SKM-1 (cell line): ENCODE measurements at regions not wholly inside any gene's neighbourhood (a gene's known extent, or its start where the extent isn't known, plus 50 kb on each side); places are given as distances from the start of the nearest gene placed in this dataset.
"Not testable (repeated sequence)": the region's sequence is repeated elsewhere in the genome, so short reads cannot be mapped to it uniquely, and the experiment has no call there.

Experiments
- DNase-seq: peaks from one replicate; lab custom pipeline; 2025; ENCODE audit not compliant: unreplicated experiment; lab: John Stamatoyannopoulos, UW

GRCh38 chr4:164301430-164301829 lies 452.5 kb upstream of the SMIM31 start:
- DNase-seq: no peak

DNA sequence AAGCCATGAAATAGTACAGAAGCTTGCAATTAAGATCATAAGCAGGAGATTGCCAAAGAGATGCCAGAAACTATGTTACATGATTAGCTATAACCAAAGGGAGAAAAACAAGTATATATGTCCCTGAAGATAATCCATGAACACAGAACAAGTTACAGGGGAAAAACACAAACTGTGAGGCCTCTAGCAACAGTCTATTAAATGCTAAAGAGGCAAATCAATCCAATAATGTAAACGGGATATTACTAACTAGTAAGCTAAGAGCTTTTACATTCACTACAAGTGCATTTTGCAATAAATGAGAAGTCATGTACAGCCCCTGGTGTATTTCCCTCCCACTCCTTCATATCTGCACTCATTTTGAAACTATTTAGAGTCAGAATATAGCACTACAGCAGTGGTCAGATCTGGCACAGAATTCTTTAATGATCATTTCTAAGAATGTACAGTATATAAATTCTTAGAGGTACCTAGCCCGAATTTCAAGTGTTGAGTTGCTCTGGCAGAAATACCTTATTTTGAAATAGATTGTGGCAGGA lies 449.8 kb upstream of the SMIM31 start:
- no peak for DNase-seq

DNA sequence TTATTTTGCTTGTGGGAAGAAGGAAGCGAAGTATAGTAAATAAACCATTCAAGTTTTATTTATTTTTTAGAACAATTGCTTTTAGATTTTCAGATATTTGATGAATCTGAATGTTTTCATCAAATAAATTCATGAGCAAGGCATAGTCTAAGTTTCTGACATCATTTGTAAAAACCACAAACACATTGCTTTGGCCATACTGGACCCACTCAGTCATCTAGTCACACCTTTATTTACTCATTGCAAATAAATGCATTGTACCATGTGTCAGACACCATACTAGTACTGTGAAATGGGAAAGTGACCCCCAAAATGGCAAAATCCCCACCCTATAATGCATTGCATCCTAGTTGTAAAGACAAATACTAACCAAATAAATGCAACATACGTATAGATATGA lies 449.1 kb upstream of the SMIM31 start:
- no peak for DNase-seq

GRCh38 chr4:164307262-164307661 lies 446.7 kb upstream of the SMIM31 start:
- DNase-seq: no peak

DNA sequence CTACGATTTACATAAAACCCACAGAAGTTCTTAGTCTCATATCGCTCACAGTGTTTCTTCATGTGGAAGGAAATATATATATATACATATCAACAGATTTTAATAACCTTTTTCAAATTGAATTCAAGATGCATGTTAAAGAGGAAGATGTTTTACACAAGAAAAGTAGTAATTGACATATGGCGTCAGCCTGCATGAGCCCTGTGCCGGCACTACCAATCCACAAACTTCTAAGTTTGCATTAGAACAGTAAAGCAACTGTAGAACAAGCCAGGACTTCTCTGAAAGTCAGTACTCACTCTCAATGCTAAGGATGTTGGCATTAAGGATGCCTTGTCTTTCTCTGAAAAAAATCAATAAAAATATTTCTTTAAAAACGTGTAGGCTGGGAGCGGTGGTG lies 441.3 kb upstream of the SMIM31 start:
- DNase-seq: no peak

GRCh38 chr4:164313853-164314252 lies 440.1 kb upstream of the SMIM31 start:
- no peak for DNase-seq

GRCh38 chr4:164318350-164318749 lies 435.6 kb upstream of the SMIM31 start:
- no peak for DNase-seq

DNA sequence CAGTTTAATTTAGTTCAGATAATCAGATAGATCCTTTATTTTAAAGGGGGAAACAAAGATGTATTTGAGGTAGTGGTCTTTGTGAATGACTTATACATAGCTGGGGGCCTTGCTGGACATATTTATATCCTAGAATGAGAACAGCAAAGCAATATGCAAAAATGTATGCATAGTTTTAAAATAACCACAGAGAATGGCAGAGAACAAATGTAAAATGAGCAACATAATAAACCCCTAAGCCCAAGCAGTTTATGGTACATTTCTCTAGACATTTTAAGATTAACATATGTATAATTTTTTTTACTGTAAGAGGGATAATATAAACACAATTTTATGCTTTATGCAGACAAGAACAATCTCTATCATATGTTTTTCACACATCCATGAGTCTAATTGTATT lies 434.2 kb upstream of the SMIM31 start:
- no peak for DNase-seq

DNA sequence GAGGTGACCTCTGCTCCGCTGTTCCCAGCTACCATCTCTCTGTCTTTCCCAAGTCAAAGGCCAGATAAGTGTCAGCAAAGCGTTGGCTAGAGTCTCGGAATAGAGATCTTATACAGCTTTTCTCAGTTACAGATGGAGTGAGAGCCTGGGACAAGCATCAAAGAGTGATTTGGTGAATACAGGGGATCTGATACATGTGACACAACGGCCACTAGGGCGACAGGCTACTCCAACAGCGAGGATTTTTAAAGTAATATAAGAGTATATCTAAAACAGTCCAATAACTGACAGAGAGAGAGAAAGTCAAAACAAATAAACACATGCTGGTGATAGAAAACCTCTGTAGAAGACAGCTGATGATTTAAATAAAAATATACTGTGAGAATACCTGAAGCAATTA lies 433.1 kb upstream of the SMIM31 start:
- no peak for DNase-seq

DNA sequence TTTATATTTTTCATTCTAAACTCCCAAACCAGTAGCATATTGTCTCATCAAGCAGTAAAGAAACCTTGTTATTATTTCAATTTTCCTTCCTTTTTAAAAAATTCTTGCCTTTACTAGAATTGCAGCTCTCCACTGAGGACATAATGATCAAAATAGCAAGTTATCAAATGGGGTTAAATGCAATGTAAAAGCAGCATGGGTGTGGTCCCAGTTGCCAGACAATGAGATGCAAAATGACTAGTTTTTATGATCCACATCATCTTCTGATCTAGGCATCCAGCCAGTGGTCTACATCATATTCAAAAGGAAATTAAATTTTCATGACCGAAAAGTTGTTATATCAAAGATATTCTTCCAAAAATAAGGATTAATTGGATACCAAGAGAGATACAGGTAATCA lies 427.9 kb upstream of the SMIM31 start:
- no peak for DNase-seq

GRCh38 chr4:164337219-164337944 lies 416.5 kb upstream of the SMIM31 start:
- DNase-seq: no peak

DNA sequence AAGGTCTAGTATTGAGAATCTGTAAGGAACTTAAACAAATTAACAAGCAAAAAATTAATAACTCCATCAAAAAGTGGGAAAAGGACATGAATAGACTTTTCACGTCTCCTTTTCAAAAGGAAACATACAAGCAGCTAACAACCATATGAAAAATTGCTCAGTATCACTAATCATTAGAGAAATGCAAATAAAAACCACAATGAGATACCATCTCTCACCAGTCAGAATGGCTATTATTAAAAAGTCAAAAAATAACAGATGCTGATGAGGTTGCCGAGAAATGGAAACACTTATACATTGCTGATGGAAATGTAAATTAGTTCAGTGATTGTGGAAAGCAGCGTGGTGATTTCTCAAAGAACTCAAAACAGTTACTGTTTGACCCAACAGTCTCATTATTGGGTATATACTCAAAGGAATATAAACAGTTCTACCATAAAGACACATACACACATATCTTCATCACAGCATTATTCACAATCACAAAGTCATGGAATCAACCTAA lies 410.4 kb upstream of the SMIM31 start:
- no peak for DNase-seq

DNA sequence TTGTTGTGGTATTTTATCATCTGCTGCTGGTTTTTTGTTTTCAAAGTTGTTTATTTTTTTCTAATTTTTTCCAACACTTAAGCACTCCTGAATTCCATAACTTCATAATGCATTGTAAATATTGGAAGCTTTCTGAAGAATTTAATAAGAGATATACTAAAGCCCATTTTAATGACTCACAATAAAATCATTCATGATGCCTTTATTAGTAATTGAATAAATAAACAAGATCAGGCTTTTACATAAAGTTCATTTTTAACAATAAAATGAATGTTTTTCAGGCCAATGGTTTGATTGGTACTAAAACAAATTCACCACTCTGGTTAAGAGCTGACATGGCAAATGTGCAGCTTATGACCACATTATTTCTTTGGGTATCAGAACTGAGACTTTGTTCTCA lies 408.2 kb upstream of the SMIM31 start:
- no peak for DNase-seq

DNA sequence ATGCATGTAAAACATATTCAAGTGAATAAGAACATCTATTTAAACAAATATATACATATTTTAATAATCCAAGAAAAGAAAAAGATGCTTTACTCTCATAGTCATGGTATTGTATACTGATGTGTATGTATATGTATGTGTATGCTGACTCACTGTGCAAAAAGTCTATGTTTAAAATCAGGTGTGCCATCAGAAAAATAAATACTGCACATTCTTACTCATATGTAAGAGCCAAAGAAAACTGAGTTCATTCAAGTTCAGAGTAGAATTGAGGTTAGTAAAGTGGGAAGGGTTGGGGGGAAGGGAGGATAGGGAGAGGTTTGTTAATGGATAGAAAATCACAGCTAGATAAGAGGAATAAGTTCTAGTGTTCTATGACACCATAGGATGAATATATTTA lies 403.9 kb upstream of the SMIM31 start:
- no peak for DNase-seq

DNA sequence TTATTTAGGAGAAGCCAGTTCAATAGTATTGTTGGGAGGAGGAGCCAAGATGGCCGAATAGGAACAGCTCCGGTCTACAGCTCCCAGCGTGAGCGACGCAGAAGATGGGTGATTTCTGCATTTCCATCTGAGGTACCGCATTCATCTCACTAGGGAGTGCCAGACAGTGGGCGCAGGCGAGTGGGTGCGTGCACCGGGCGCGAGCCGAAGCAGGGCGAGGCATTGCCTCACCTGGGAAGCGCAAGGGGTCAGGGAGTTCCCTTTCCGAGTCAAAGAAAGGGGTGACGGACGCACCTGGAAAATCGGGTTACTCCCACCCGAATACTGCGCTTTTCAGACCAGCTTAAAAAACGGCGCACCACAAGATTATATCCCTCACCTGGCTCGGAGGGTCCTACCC lies 403.2 kb upstream of the SMIM31 start:
- not testable (repeated sequence) for DNase-seq

- DNase-seq: no peak
These were observed 396.0 kb upstream of the SMIM31 start for GRCh38 chr4:164357957-164358356.

DNA sequence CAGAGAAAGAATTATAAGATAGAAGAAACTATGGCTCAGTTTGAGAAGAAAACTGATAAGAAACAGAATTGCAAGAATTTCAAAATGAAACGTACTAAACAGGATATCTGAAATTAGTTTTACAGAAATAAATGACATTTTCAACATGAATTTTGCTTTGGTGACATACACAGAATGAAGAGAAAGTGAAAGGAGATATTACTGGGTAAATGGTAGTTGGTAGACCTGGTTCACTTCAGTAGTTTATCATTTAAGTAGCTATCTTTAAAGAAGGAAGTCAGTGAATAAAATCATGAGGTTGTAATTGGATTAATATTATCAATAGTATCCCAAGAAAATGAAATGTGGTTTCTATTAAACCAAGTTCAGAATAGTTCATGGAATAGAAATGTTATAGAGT lies 395.5 kb upstream of the SMIM31 start:
- no peak for DNase-seq

DNA sequence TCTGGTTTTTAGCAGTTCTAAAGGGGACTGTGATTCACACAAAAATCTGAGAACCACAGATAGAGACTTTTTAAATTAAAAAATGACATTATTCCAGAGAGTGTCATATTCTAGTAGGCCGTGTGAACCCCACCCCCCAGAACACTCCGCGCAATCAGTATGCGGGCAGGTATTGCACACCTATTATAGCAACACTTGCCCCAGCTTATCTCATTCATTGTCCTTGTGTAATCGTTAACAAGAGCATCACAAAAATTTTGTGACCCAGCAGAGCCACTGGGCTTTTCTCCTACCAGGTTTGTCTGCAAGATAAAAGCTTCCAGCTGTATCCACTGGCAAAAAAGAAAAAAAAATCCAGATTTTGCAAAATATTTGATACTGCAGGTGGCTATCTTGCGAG lies 394.1 kb upstream of the SMIM31 start:
- DNase-seq: no peak

GRCh38 chr4:164368894-164369293 lies 385.0 kb upstream of the SMIM31 start:
- no peak for DNase-seq

DNA sequence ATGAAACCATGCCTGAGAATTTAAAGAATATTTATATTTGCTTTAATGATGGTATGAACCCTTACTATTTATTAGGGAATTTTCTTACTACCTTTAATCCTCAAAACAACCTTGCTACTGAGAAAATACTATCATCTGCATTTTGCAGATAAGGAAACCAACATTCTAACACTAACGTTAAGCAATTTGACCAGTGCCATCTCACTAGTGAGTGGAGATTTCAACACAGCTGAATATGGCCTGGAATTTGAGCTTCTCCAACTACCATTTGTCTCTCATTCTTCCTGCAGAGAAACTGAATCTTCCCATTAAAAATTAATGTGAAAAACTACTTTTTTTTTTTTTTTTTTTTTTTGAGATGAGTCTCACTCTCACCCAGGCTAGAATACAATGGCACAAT lies 380.9 kb upstream of the SMIM31 start:
- no peak for DNase-seq

- no peak for DNase-seq
These were observed 376.7 kb upstream of the SMIM31 start for GRCh38 chr4:164377277-164377676.

DNA sequence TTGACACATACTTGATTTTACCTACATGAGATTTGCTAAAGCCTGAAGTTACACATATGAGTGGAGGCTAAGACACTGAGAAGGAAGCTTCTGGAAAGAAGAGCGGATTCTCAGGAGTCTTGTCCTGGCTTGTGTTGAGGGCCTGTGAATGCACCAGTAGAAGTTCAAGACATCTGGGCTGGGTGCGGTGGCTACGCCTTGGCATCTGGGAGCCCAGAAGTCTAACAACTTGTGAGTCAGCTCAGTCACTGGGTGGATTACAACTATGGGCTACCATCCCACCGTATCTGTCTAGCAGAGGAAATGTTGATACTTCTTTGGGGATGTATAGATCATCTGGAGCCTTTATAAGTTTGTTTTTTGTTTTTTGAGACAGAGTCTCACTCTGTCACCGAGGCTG lies 375.6 kb upstream of the SMIM31 start:
- DNase-seq: no peak

- no peak for DNase-seq
These were observed 374.2 kb upstream of the SMIM31 start for GRCh38 chr4:164379694-164380093.
